GM12892 (cell line): ENCODE measurements at regions not wholly inside any gene's neighbourhood (a gene's known extent, or its start where the extent isn't known, plus 50 kb on each side); places are given as distances from the start of the nearest gene placed in this dataset.
"Not testable (repeated sequence)": the region's sequence is repeated elsewhere in the genome, so short reads cannot be mapped to it uniquely, and the experiment has no call there.

Source experiments
- POLR2A ChIP-seq: IDR thresholded peaks from 2 replicates; pipeline ENCODE4 v1.6.1; 2011; ENCODE audit warnings: low read depth, low read length, control low read depth
- TAF1 ChIP-seq: IDR thresholded peaks from 2 replicates; pipeline ENCODE4 v1.6.1; 2011; ENCODE audit warnings: low read depth, mild to moderate bottlenecking, control low read depth, low read length, borderline replicate concordance

DNA sequence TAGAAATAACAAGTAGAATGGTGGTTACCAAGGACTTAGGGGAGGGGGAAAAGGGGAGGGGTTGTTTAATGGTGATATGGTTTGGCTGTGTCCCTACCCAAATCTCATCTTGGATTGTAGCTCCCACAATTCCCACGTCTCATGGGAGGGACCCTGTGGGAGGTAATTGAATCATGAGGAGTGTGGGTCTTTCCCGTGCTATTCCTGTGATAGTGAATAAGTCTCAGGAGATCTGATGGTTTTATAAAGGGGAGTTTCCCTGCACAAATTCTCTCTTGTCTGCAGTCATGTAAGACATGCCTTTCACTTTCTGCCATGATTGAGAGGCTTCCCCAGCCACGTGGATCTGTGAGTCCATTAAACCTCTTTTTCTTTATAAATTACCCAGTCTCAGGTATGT, 102.9 kb upstream of the PIAS1 start:
- not testable (repeated sequence) for TF ChIP-seq POLR2A, TAF1
